ENCODE measurements at regions not wholly inside any gene's neighbourhood (a gene's known extent, or its start where the extent isn't known, plus 50 kb on each side); places are given as distances from the start of the nearest gene placed in this dataset.

DNA sequence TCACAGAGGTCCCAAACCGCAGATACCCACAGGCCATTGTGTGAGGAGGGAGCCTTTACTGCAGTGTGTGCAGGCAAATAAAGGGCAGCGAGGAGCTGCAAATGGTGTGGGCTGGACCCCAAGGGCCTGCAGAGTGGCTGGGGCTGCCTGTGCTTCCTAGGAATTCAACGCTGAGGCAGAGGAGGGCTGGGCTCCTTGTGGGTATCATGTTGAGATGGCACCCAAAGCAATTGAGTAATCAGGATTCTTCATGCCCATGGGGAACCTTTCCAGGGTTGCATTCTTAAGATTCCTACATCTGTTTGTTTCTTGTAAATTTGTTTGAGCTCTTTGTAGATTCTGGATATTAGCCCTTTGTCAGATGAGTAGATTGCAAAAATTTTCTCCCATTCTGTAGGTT, 85.4 kb upstream of the LIPC start:
- 42 to 65% methylated on average over 3 of the region's 3 CpGs for WGBS, 2 donors
- no peak for TF ChIP-seq POLR2A (IDR thresholded peaks at IDR 0.05)
- TF ChIP-seq, protein P1, sequence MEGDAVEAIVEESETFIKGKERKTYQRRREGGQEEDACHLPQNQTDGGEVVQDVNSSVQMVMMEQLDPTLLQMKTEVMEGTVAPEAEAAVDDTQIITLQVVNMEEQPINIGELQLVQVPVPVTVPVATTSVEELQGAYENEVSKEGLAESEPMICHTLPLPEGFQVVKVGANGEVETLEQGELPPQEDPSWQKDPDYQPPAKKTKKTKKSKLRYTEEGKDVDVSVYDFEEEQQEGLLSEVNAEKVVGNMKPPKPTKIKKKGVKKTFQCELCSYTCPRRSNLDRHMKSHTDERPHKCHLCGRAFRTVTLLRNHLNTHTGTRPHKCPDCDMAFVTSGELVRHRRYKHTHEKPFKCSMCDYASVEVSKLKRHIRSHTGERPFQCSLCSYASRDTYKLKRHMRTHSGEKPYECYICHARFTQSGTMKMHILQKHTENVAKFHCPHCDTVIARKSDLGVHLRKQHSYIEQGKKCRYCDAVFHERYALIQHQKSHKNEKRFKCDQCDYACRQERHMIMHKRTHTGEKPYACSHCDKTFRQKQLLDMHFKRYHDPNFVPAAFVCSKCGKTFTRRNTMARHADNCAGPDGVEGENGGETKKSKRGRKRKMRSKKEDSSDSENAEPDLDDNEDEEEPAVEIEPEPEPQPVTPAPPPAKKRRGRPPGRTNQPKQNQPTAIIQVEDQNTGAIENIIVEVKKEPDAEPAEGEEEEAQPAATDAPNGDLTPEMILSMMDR (IDR thresholded peaks at IDR 0.05) = no peak
- intact Hi-C loops (cut with DNase I; ENCODE audit: low total_unique reads) = no loop called here
- no peak overlapping the region for H3K4me3 ChIP-seq (ENCODE audit: low read depth, poor library complexity, severe bottlenecking)
- DNase-seq (ENCODE audit: low spot score in 2 of 2) = no peak

DNA sequence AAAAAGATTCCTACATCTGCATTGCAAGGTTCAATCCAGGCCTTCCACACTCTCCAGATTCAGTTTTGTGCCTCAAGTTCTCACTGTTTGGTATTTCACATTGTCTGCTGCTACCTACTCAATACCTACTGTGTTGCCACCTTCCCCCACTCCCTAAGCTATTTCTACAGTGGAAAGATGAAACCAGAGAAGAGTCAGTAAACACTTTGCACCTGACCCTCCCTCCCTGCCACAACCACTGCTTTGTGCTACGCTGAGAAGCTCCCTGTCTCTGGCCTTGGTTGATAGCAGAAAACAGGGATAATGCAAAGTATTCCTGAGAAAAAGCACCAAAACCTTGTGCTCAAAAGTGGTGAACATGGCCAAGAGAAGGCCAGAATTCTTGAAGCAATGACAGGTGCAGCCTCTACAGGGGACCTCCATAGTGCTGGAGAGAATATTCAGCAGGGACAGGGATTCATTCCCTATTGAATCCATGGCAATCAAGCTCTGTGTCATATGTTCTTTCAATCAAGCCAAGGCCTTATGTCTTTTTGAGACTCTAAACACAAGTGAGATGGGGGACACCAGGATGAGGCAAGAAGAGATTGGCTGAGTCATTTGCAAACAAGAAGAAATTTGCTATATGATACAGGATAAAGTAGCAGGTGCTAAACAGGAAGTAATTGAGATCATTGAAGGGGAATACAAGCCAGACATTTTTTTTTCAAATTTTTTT, 83.5 kb upstream of the LIPC start:
- H3K4me3 ChIP-seq (ENCODE audit: low read depth, poor library complexity, severe bottlenecking) = no peak overlapping the region
- 88 to 92% methylated on average over 1 of the region's 1 CpG for WGBS, 2 donors
- TF ChIP-seq POLR2A (IDR thresholded peaks at IDR 0.05) = no peak
- TF ChIP-seq, protein P1 (IDR thresholded peaks at IDR 0.05) = no peak
- intact Hi-C loops (cut with DNase I; ENCODE audit: low total_unique reads) = no loop called here
- no peak for DNase-seq (ENCODE audit: low spot score in 2 of 2)

DNA sequence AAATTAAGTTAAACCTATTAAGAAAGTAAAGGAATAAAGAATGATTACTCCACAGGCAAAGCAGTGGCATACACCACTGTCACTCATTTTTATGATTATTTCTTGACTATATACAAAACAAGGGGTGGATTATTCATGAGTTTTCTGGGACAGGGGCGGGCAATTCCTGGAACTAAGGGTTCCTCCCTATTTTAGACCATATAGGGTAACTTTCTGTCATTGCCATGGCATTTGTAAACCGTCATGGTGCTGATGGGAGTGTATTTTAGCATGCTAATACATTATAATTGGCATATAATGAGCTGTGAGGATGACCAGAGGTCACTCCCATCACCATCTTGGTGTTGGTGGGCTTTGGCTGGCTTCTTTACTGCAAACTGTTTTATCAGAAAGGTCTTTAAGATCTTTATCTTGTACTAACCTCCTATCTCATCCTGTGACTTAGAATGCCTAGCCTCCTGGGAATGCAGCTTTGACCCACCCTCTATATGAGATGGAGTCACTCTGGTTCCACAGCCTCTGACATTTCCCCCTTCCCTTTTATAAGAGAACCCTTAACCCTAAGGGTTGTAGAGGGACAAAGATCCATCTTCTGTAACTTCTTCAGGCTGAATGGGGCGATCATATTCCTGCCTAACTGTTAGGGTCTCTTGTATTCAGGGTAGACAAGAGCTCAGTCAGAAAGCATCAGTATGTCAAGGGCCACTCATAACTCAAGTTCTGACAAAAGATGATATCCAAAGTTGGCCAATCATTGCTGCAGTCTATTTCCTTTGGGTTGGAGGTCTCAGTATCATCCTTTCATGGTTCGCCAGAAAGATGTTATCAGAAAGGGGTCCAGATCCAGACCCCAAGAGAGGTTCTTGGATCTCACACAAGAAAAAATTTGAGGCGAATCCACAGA, 79.5 kb upstream of the LIPC start:
- WGBS, 2 donors = 95 to 97% methylated on average over 5 of the region's 5 CpGs
- H3K4me3 ChIP-seq (ENCODE audit: low read depth, poor library complexity, severe bottlenecking) = no peak overlapping the region
- TF ChIP-seq, protein P1 (IDR thresholded peaks at IDR 0.05) = no peak
- TF ChIP-seq POLR2A (IDR thresholded peaks at IDR 0.05) = no peak
- DNase-seq (ENCODE audit: low spot score in 2 of 2) = no peak
- intact Hi-C loops (cut with DNase I; ENCODE audit: low total_unique reads) = no loop called here

- WGBS, 2 donors = 86 to 93% methylated on average over 9 of the region's 9 CpGs
- DNase-seq (ENCODE audit: low spot score in 2 of 2) = no peak
- H3K4me3 ChIP-seq (ENCODE audit: low read depth, poor library complexity, severe bottlenecking) = no peak overlapping the region
- TF ChIP-seq, protein P1 (IDR thresholded peaks at IDR 0.05) = no peak
- no peak for TF ChIP-seq POLR2A (IDR thresholded peaks at IDR 0.05)
- intact Hi-C loops (cut with DNase I; ENCODE audit: low total_unique reads) = no loop called here
Measured at GRCh38 chr15:58355382-58355971, 76.3 kb upstream of the LIPC start.

GRCh38 chr15:58355973-58356372, 75.8 kb upstream of the LIPC start:
- TF ChIP-seq POLR2A (IDR thresholded peaks at IDR 0.05) = no peak
- TF ChIP-seq, protein P1 (IDR thresholded peaks at IDR 0.05) = no peak
- DNase-seq (ENCODE audit: low spot score in 2 of 2) = no peak
- WGBS, 2 donors = 85 to 97% methylated on average over 9 to 10 of the region's 10 CpGs
- intact Hi-C loops (cut with DNase I; ENCODE audit: low total_unique reads) = no loop called here
- no peak overlapping the region for H3K4me3 ChIP-seq (ENCODE audit: low read depth, poor library complexity, severe bottlenecking)
